WTC11 (cell line): ENCODE measurements at regions not wholly inside any gene's neighbourhood (a gene's known extent, or its start where the extent isn't known, plus 50 kb on each side); places are given as distances from the start of the nearest gene placed in this dataset.

ENCODE experiments used
- ATAC-seq: fragments of 200-7000 bp; cut with Tn5 transposase; 2 replicates; pipeline ENCODE4 v1.10.0; 2021; ENCODE audit warnings: mild to moderate bottlenecking, moderate library complexity
- CTCF ChIA-PET: fragments of 300-600 bp; sonication (Branson Sonifier 250); formaldehyde crosslinking; loops from one replicate; lab custom pipeline; 2021; ENCODE audit warnings: antibody characterized with exemption; lab: Charles Lee
- POLR2A ChIA-PET: fragments of 350-600 bp; sonication (Branson Sonifier 250); formaldehyde crosslinking; loops from one replicate; lab custom pipeline; 2021; ENCODE audit warnings: antibody characterized with exemption; lab: Charles Lee
- DNase-seq: peaks from one replicate; pipeline ENCODE4 v3.0.0; 2021; ENCODE audit warnings: low spot score
- H3K27ac Mint-ChIP-seq: 2 replicates; pipeline ENCODE4 v1.8.0; 2021; ENCODE audit warnings: mixed read lengths
- H3K27me3 Mint-ChIP-seq: 2 replicates; pipeline ENCODE4 v1.8.0; 2021; ENCODE audit warnings: low read depth, mild to moderate bottlenecking, moderate library complexity, mixed read lengths
- H3K36me3 Mint-ChIP-seq: 2 replicates; pipeline ENCODE4 v1.8.0; 2021; ENCODE audit warnings: mixed read lengths
- H3K4me1 Mint-ChIP-seq: 2 replicates; pipeline ENCODE4 v1.8.0; 2022; ENCODE audit warnings: mixed read lengths
- H3K4me3 Mint-ChIP-seq: 2 replicates; pipeline ENCODE4 v1.8.0; 2021; ENCODE audit warnings: mild to moderate bottlenecking, moderate library complexity, mixed read lengths
- H3K9me3 Mint-ChIP-seq: 2 replicates; pipeline ENCODE4 v1.8.0; 2021; ENCODE audit warnings: mixed read lengths
- ATF6 ChIP-seq: sonication (generic); formaldehyde crosslinking; IDR thresholded peaks from 2 replicates; pipeline ENCODE4 v1.8.1; 2023; ENCODE audit warnings: mild to moderate bottlenecking, missing genetic modification reagents
- JUN ChIP-seq: sonication (generic); formaldehyde crosslinking; IDR thresholded peaks from 2 replicates; pipeline ENCODE4 v1.8.0; 2023; ENCODE audit warnings: mild to moderate bottlenecking, missing genetic modification reagents
- MLX ChIP-seq: sonication (generic); formaldehyde crosslinking; IDR thresholded peaks from 2 replicates; pipeline ENCODE4 v1.8.1; 2023; ENCODE audit warnings: mild to moderate bottlenecking, missing genetic modification reagents, moderate library complexity
- NR3C1 ChIP-seq: sonication (generic); formaldehyde crosslinking; conservative IDR thresholded peaks from 2 replicates; pipeline ENCODE4 v1.8.1; 2023; ENCODE audit warnings: low read depth, mild to moderate bottlenecking, missing genetic modification reagents
- RORB ChIP-seq: fragments of 250-450 bp; sonication (Bioruptor Pico); IDR thresholded peaks from 2 replicates; pipeline ENCODE4 v1.9.0; 2021; ENCODE audit warnings: mild to moderate bottlenecking
- STAT6 ChIP-seq: sonication (generic); formaldehyde crosslinking; conservative IDR thresholded peaks from 2 replicates; pipeline ENCODE4 v1.8.1; 2023; ENCODE audit warnings: mild to moderate bottlenecking, low read depth, missing genetic modification reagents, moderate library complexity
- TCF7 ChIP-seq: sonication (generic); formaldehyde crosslinking; IDR thresholded peaks from 2 replicates; pipeline ENCODE4 v1.8.0; 2022; ENCODE audit warnings: mild to moderate bottlenecking, low read depth, missing genetic modification reagents, moderate library complexity
- USF1 ChIP-seq: sonication (generic); formaldehyde crosslinking; IDR thresholded peaks from 2 replicates; pipeline ENCODE4 v1.8.0; 2022; ENCODE audit warnings: mild to moderate bottlenecking, missing genetic modification reagents
- ZNF317 ChIP-seq: sonication (generic); formaldehyde crosslinking; IDR thresholded peaks from 2 replicates; pipeline ENCODE4 v1.8.1; 2023; ENCODE audit warnings: low read depth, mild to moderate bottlenecking, moderate library complexity, missing genetic modification reagents, borderline replicate concordance
- ZNF532 ChIP-seq: fragments of 250-450 bp; sonication (Bioruptor Pico); IDR thresholded peaks from 2 replicates; pipeline ENCODE4 v1.9.0; 2021; ENCODE audit warnings: mild to moderate bottlenecking, borderline replicate concordance
- ZNF671 ChIP-seq: fragments of 250-450 bp; sonication (Bioruptor Pico); IDR thresholded peaks from 2 replicates; pipeline ENCODE4 v1.8.0; 2021; ENCODE audit warnings: mild to moderate bottlenecking
- ZSCAN18 ChIP-seq: fragments of 250-450 bp; sonication (Bioruptor Pico); IDR thresholded peaks from 2 replicates; pipeline ENCODE4 v2.1.2; 2022; ENCODE audit warnings: mild to moderate bottlenecking, moderate library complexity

- Mint-ChIP-seq H3K27me3 (no peaks in the 10 kb centered on the region), H3K27ac (no peak overlapping the region), H3K4me1 (0 out of 2 replicates have a peak, but pooled peaks cover 2% of the 10 kb centered on the region), H3K4me3 (no peak overlapping the region), H3K36me3 (peaks cover 9% of the 10 kb centered on the region; the same call in 1 of the 2 replicates), H3K9me3 (peaks cover 24% of the 10 kb centered on the region)
- CTCF ChIA-PET, result interaction anchor here (0.9 kb wide), 1 partner anchor 117 kb away, joined by 3 read pairs; no protein-coding TSS in a partner anchor
- POLR2A ChIA-PET, result no interaction called here
- ATAC-seq (no peak), DNase-seq (no peak)
- no peak for TF ChIP-seq ZSCAN18 (CRISPR knock-in tag)
- no peak for TF ChIP-seq RORB
- TF ChIP-seq ZNF671 (CRISPR knock-in tag), result no peak
- no peak for TF ChIP-seq ZNF317 (CRISPR knock-in tag)
- TF ChIP-seq STAT6 (CRISPR knock-in tag), result no peak
- no peak for TF ChIP-seq ZNF532 (CRISPR knock-in tag)
- no peak for TF ChIP-seq JUN (CRISPR knock-in tag)
- TF ChIP-seq USF1, result no peak
Observed at GRCh38 chr5:74095871-74096270, 469.9 kb downstream of the ARHGEF28 start.

GRCh38 chr5:74094782-74095108, 468.7 kb downstream of the ARHGEF28 start:
- no peaks in the 10 kb centered on the region for H3K27me3 Mint-ChIP-seq
- no peak for DNase-seq
- ChIA-PET POLR2A (no interaction called here), CTCF (no interaction called here)
- TF ChIP-seq NR3C1 (CRISPR knock-in tag) (no peak), ATF6 (CRISPR knock-in tag) (no peak), TCF7 (CRISPR knock-in tag) (no peak), MLX (CRISPR knock-in tag) (no peak)
- 0 out of 2 replicates have a peak, but pooled peaks cover 2% of the 10 kb centered on the region for H3K4me1 Mint-ChIP-seq
- H3K4me3 Mint-ChIP-seq, result no peak overlapping the region
- no peak for ATAC-seq
- H3K27ac Mint-ChIP-seq, result no peak overlapping the region
- peaks cover 6% of the 10 kb centered on the region; the same call in 1 of the 2 replicates for H3K36me3 Mint-ChIP-seq
- peaks cover 15% of the 10 kb centered on the region for H3K9me3 Mint-ChIP-seq
